ENCODE measurements at regions not wholly inside any gene's neighbourhood (a gene's known extent, or its start where the extent isn't known, plus 50 kb on each side); places are given as distances from the start of the nearest gene placed in this dataset.
A peak's percentile ranks its signal among the peaks of the same experiment; 100 is the strongest.
"Not testable (repeated sequence)": the region's sequence is repeated elsewhere in the genome, so short reads cannot be mapped to it uniquely, and the experiment has no call there.

GRCh38 chr2:66632882-66633281 is 198.0 kb downstream of the MEIS1 start:
- DNase-seq (ENCODE audit: low read depth); in situ Hi-C loops (cut with HindIII; ENCODE audit: low pct_unique_long_range_greater_than_20kb, low sequenced_read_pairs): not testable (repeated sequence)

GRCh38 chr2:66633631-66634030 is 198.7 kb downstream of the MEIS1 start:
- DNase-seq (ENCODE audit: low read depth): no peak
- in situ Hi-C loops (cut with HindIII; ENCODE audit: low pct_unique_long_range_greater_than_20kb, low sequenced_read_pairs): no loop called here

GRCh38 chr2:66634784-66635183 is 199.9 kb downstream of the MEIS1 start:
- no peak for DNase-seq (ENCODE audit: low read depth)
- in situ Hi-C loops (cut with HindIII; ENCODE audit: low pct_unique_long_range_greater_than_20kb, low sequenced_read_pairs): no loop called here

- in situ Hi-C loops (cut with HindIII; ENCODE audit: low pct_unique_long_range_greater_than_20kb, low sequenced_read_pairs): no loop called here
- no peak for DNase-seq (ENCODE audit: low read depth)
These were observed 206.8 kb downstream of the MEIS1 start for GRCh38 chr2:66641685-66642084.

- DNase-seq (ENCODE audit: low read depth); in situ Hi-C loops (cut with HindIII; ENCODE audit: low pct_unique_long_range_greater_than_20kb, low sequenced_read_pairs): not testable (repeated sequence)
These were observed 213.2 kb downstream of the MEIS1 start for GRCh38 chr2:66648081-66648480.

GRCh38 chr2:66649006-66649405 is 214.1 kb downstream of the MEIS1 start:
- in situ Hi-C loops (cut with HindIII; ENCODE audit: low pct_unique_long_range_greater_than_20kb, low sequenced_read_pairs): no loop called here
- no peak for DNase-seq (ENCODE audit: low read depth)

GRCh38 chr2:66651295-66651694 is 216.4 kb downstream of the MEIS1 start:
- in situ Hi-C loops (cut with HindIII; ENCODE audit: low pct_unique_long_range_greater_than_20kb, low sequenced_read_pairs): no loop called here
- DNase-seq (ENCODE audit: low read depth): no peak

GRCh38 chr2:66660804-66661203 is 225.9 kb downstream of the MEIS1 start:
- in situ Hi-C loops (cut with HindIII; ENCODE audit: low pct_unique_long_range_greater_than_20kb, low sequenced_read_pairs): no loop called here
- no peak for DNase-seq (ENCODE audit: low read depth)

GRCh38 chr2:66661253-66662173 is 226.6 kb downstream of the MEIS1 start:
- in situ Hi-C loops (cut with HindIII; ENCODE audit: low pct_unique_long_range_greater_than_20kb, low sequenced_read_pairs): no loop called here
- no peak for DNase-seq (ENCODE audit: low read depth)

GRCh38 chr2:66665124-66665984 is 230.4 kb downstream of the MEIS1 start:
- peak; percentile 2 for DNase-seq (ENCODE audit: low read depth)

GRCh38 chr2:66667301-66667700 is 232.4 kb downstream of the MEIS1 start:
- no peak for DNase-seq (ENCODE audit: low read depth)
- in situ Hi-C loops (cut with HindIII; ENCODE audit: low pct_unique_long_range_greater_than_20kb, low sequenced_read_pairs): no loop called here

More at GRCh38 chr2:66665124-66665984, 230.4 kb downstream of the MEIS1 start:
- in situ Hi-C loops (cut with HindIII; ENCODE audit: low pct_unique_long_range_greater_than_20kb, low sequenced_read_pairs): no loop called here

- in situ Hi-C loops (cut with HindIII; ENCODE audit: low pct_unique_long_range_greater_than_20kb, low sequenced_read_pairs): no loop called here
- DNase-seq (ENCODE audit: low read depth): no peak
These were observed 238.4 kb downstream of the MEIS1 start for GRCh38 chr2:66673286-66673685.

GRCh38 chr2:66674087-66674486 is 239.2 kb downstream of the MEIS1 start:
- DNase-seq (ENCODE audit: low read depth): no peak
- in situ Hi-C loops (cut with HindIII; ENCODE audit: low pct_unique_long_range_greater_than_20kb, low sequenced_read_pairs): no loop called here

GRCh38 chr2:66675591-66675990 is 240.7 kb downstream of the MEIS1 start:
- in situ Hi-C loops (cut with HindIII; ENCODE audit: low pct_unique_long_range_greater_than_20kb, low sequenced_read_pairs): no loop called here
- DNase-seq (ENCODE audit: low read depth): no peak

GRCh38 chr2:66679442-66679841 is 244.5 kb downstream of the MEIS1 start:
- DNase-seq (ENCODE audit: low read depth): no peak
- in situ Hi-C loops (cut with HindIII; ENCODE audit: low pct_unique_long_range_greater_than_20kb, low sequenced_read_pairs): no loop called here

- in situ Hi-C loops (cut with HindIII; ENCODE audit: low pct_unique_long_range_greater_than_20kb, low sequenced_read_pairs): no loop called here
- DNase-seq (ENCODE audit: low read depth): no peak
These were observed 247.6 kb downstream of the MEIS1 start for GRCh38 chr2:66682476-66682875.

GRCh38 chr2:66683064-66683463 is 248.1 kb downstream of the MEIS1 start:
- no peak for DNase-seq (ENCODE audit: low read depth)
- in situ Hi-C loops (cut with HindIII; ENCODE audit: low pct_unique_long_range_greater_than_20kb, low sequenced_read_pairs): no loop called here

GRCh38 chr2:66683599-66683998 is 248.7 kb downstream of the MEIS1 start:
- no peak for DNase-seq (ENCODE audit: low read depth)
- in situ Hi-C loops (cut with HindIII; ENCODE audit: low pct_unique_long_range_greater_than_20kb, low sequenced_read_pairs): no loop called here

GRCh38 chr2:66684289-66684688 is 249.4 kb downstream of the MEIS1 start:
- in situ Hi-C loops (cut with HindIII; ENCODE audit: low pct_unique_long_range_greater_than_20kb, low sequenced_read_pairs): no loop called here
- no peak for DNase-seq (ENCODE audit: low read depth)

Measured in Caki2 (cell line).